ENCODE measurements at regions not wholly inside any gene's neighbourhood (a gene's known extent, or its start where the extent isn't known, plus 50 kb on each side); places are given as distances from the start of the nearest gene placed in this dataset.
A peak's percentile ranks its signal among the peaks of the same experiment; 100 is the strongest.
"Not testable (repeated sequence)": the region's sequence is repeated elsewhere in the genome, so short reads cannot be mapped to it uniquely, and the experiment has no call there.

DNA sequence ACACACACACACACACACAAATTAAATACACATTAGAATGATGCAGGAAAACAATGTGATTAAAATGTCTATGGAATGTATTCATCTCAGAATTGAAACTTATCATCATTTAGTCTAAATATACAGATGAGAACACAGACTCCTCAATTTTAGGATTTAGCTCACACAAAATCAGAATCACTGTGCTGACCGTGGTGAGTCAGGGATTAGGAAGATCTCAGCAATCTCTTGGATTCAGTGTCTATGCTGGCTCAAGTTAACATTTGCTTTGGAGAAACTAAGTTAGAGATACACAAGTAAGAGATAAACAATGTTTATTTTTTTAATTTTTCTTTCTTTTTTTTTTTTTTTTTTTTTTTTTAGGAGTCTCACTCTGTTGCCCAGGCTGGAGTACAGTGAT is 323.6 kb downstream of the KLF12 start:
- Histone ChIP-seq H3K36me3 (ENCODE audit: insufficient read depth, low read length) (no peaks in the 10 kb centered on the region), H3K9ac (ENCODE audit: insufficient read length) (no peak overlapping the region), H3K27ac (no peak overlapping the region), H3K4me3 (no peak overlapping the region), H3K9me3 (ENCODE audit: low read depth, low read length) (no peaks in the 10 kb centered on the region)
- no peak for TF ChIP-seq POLR2AphosphoS5 (IDR thresholded peaks at IDR 0.05; ENCODE audit: borderline replicate concordance, low read depth, low read length)
- no peak for TF ChIP-seq FOXP2 (optimal IDR thresholded peaks at IDR 0.05; ENCODE audit: control extremely low read depth, extremely low read length, insufficient read depth)
- DNase-seq (ENCODE audit: low read depth, low spot score): no peak

DNA sequence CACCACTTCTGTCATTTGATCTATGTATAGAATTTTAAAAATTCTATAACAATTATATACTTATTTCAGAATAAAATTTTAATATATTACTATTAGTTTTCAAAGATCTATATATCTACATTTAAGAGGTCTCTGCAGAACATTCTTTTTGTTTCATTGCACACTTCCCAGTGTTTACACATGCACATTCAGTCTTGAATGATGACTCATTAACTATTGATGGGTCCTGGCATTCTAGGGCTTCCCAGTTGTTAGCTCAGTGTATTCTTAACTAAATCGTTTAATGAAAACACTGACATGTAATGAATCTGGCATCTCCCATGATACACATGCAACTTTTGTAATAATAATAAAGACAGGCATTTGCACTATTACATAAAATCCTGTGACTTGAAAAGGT is 324.6 kb downstream of the KLF12 start:
- no peak overlapping the region for H3K27ac ChIP-seq
- no peak for DNase-seq (ENCODE audit: low read depth, low spot score)
- TF ChIP-seq EZH2 (IDR thresholded peaks at IDR 0.05) (no peak), POLR2AphosphoS5 (IDR thresholded peaks at IDR 0.05; ENCODE audit: borderline replicate concordance, low read depth, low read length) (no peak), FOXP2 (optimal IDR thresholded peaks at IDR 0.05; ENCODE audit: control extremely low read depth, extremely low read length, insufficient read depth) (no peak)
- no peaks in the 10 kb centered on the region for H3K9me3 ChIP-seq (ENCODE audit: low read depth, low read length)
- no peak overlapping the region for H3K9ac ChIP-seq (ENCODE audit: insufficient read length)
- H3K36me3 ChIP-seq (ENCODE audit: insufficient read depth, low read length): no peaks in the 10 kb centered on the region
- no peak overlapping the region for H3K4me3 ChIP-seq

DNA sequence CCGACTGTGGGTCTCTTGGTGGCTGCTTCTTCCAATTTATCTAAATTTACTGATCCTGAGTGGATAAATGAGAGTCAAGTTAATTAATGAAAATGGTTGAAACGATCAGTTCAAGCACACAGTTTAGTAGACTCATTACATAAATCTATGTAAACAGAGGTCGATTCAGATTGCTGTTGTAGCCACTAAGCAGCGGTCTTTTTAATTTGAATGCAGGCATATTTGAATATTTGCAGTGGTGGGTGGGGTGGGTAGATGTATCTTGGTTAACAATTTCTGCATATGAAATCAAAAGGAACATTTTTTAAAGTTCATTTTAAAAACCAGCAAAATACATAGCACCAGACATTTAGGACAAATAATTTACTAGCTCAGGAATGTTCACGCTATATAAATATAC is 325.9 kb downstream of the KLF12 start:
- no peak for DNase-seq (ENCODE audit: low read depth, low spot score)
- no peak for TF ChIP-seq POLR2AphosphoS5 (IDR thresholded peaks at IDR 0.05; ENCODE audit: borderline replicate concordance, low read depth, low read length)
- no peak for TF ChIP-seq EZH2 (IDR thresholded peaks at IDR 0.05)
- no peak for TF ChIP-seq FOXP2 (optimal IDR thresholded peaks at IDR 0.05; ENCODE audit: control extremely low read depth, extremely low read length, insufficient read depth)
- Histone ChIP-seq H3K36me3 (ENCODE audit: insufficient read depth, low read length) (no peaks in the 10 kb centered on the region), H3K9me3 (ENCODE audit: low read depth, low read length) (no peaks in the 10 kb centered on the region), H3K9ac (ENCODE audit: insufficient read length) (peak overlapping the region; percentile 17), H3K27ac (peak overlapping the region; percentile 67; the same call in 1 of the 2 replicates), H3K4me3 (no peak overlapping the region)

DNA sequence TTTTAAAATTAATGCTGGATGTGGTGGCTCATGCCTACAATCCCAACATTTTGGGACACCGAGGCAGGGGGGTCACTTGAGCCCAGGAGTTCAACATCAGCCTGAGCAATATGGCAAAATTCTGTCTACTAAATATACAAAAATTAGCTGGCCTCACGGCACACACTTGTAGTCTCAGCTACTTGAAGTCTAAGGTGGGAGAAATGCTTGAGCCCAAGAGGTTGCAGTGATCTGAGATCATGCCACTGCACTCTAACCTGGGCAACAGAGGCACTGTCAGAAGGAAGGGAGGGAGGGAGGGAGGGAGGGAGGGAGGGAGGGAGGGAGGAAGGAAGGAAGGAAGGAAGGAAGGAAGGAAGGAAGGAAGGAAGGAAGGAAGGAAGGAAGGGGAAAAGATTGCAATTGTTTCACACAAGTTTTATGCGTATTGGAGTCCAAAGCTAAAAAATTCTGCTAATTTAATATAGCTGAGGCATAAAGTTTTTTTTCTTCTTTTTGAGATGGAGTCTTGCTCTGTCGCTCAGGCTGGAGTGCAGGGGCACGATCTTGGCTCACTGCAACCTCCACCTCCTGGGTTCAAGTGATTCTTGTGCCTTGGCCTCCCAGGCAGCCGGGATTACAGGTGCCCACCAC is 328.8 kb downstream of the KLF12 start:
- H3K4me3 ChIP-seq: peak overlapping the region; percentile 38; the same call in 1 of the 2 replicates
- not testable (repeated sequence) for H3K9me3 ChIP-seq (ENCODE audit: low read depth, low read length); H3K36me3 ChIP-seq (ENCODE audit: insufficient read depth, low read length)
- H3K27ac ChIP-seq: peak overlapping the region; percentile 92
- peak; percentile 52 for DNase-seq (ENCODE audit: low read depth, low spot score)
- peak overlapping the region; percentile 29 for H3K9ac ChIP-seq (ENCODE audit: insufficient read length)
- peak; percentile 50; the same call in 1 of the 2 replicates for TF ChIP-seq POLR2AphosphoS5 (IDR thresholded peaks at IDR 0.05; ENCODE audit: borderline replicate concordance, low read depth, low read length)

DNA sequence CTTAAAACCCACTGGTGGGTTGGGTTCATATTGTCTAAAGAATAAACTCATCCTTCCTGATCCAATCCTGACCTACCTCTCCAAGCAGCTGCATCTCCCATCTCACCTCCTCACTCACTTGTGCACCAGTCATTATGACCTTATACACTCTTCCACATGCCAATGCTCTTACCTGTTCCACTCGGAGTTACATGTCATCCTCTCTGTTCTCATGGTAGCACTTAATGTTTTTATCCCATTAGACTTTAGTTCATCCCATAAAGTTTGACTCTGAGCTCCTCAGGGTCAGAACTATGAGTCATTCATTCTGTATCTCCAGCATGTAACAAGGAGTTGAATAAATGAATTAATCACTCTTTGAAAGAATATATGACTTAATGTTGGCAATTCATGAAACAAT is 330.2 kb downstream of the KLF12 start:
- no peak for TF ChIP-seq POLR2AphosphoS5 (IDR thresholded peaks at IDR 0.05; ENCODE audit: borderline replicate concordance, low read depth, low read length)
- no peak for TF ChIP-seq FOXP2 (optimal IDR thresholded peaks at IDR 0.05; ENCODE audit: control extremely low read depth, extremely low read length, insufficient read depth)
- no peak for TF ChIP-seq EZH2 (IDR thresholded peaks at IDR 0.05)
- Histone ChIP-seq H3K27ac (peak overlapping the region; percentile 92), H3K4me3 (no peak overlapping the region), H3K9me3 (ENCODE audit: low read depth, low read length) (no peaks in the 10 kb centered on the region), H3K9ac (ENCODE audit: insufficient read length) (no peak overlapping the region), H3K36me3 (ENCODE audit: insufficient read depth, low read length) (no peaks in the 10 kb centered on the region; the same call in 1 of the 2 replicates)
- DNase-seq (ENCODE audit: low read depth, low spot score): no peak

DNA sequence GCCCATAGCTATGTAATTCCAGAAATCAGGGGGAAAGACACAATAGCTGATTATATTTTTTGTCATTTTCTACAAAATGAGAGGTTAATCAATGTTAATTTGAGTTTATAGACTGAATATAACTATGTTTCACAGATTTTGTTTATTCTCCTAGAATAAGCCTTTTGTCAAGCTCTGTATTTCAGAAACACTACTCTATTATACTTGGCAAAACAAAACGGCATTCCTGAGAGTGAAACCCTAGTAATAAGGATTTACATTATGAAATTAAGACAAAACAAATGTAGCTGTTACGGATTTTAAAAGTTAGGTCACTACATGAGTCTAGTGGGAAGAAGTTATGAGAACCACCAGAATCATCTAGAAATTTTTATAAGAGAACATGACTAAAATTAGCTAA is 334.2 kb downstream of the KLF12 start:
- DNase-seq (ENCODE audit: low read depth, low spot score): no peak
- no peak for TF ChIP-seq POLR2AphosphoS5 (IDR thresholded peaks at IDR 0.05; ENCODE audit: borderline replicate concordance, low read depth, low read length)
- TF ChIP-seq EZH2 (IDR thresholded peaks at IDR 0.05): no peak
- TF ChIP-seq FOXP2 (optimal IDR thresholded peaks at IDR 0.05; ENCODE audit: control extremely low read depth, extremely low read length, insufficient read depth): no peak
- no peak overlapping the region for H3K4me3 ChIP-seq
- 0 out of 2 replicates have a peak overlapping the region, but pooled peaks have one; percentile 30 for H3K27ac ChIP-seq
- no peaks in the 10 kb centered on the region; the same call in 1 of the 2 replicates for H3K36me3 ChIP-seq (ENCODE audit: insufficient read depth, low read length)
- H3K9me3 ChIP-seq (ENCODE audit: low read depth, low read length): no peaks in the 10 kb centered on the region
- no peak overlapping the region for H3K9ac ChIP-seq (ENCODE audit: insufficient read length)

DNA sequence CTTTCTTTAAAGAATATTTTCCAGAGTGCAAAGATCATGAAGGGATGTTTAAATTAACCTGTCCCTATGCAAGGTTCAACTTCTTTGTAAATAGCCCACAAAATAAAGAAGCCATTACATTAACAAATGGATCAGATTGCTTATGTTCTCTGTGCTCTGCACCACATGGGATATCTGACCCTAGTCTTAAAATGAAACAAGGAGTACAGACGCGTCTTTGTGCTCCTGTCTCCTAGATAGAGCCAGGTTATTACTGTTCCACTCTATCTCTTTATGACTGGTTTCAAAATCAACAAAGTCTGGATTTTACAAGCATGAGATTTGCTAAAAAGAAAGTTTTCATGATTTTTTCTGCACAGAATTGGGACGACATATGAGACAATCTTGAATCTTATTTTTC is 339.4 kb downstream of the KLF12 start:
- Histone ChIP-seq H3K4me3 (no peak overlapping the region), H3K36me3 (ENCODE audit: insufficient read depth, low read length) (no peaks in the 10 kb centered on the region; the same call in 1 of the 2 replicates), H3K27ac (no peak overlapping the region), H3K9me3 (ENCODE audit: low read depth, low read length) (no peaks in the 10 kb centered on the region; the same call in 1 of the 2 replicates), H3K9ac (ENCODE audit: insufficient read length) (no peak overlapping the region)
- no peak for DNase-seq (ENCODE audit: low read depth, low spot score)
- TF ChIP-seq POLR2AphosphoS5 (IDR thresholded peaks at IDR 0.05; ENCODE audit: borderline replicate concordance, low read depth, low read length) (no peak), FOXP2 (optimal IDR thresholded peaks at IDR 0.05; ENCODE audit: control extremely low read depth, extremely low read length, insufficient read depth) (no peak), EZH2 (IDR thresholded peaks at IDR 0.05) (no peak)

DNA sequence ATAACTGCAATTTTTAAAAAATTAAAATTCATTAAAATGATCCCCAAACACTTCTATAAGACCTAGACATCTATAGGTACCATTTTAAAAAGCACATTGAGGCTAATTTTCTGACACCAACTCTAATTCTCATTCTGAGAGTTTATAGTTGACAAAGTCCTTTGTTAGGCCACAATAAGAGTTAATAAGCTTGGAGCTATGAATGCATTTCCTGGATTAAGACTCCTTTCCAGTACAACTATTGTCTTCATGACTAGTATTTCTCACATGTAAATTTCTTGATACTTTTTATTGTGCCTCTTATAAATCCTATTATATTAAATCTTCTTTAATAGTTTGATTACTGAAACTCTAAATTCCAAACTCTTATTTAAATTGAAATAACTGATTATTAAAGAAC is 340.8 kb downstream of the KLF12 start:
- Histone ChIP-seq H3K9ac (ENCODE audit: insufficient read length) (no peak overlapping the region), H3K27ac (no peak overlapping the region), H3K9me3 (ENCODE audit: low read depth, low read length) (no peaks in the 10 kb centered on the region; the same call in 1 of the 2 replicates), H3K4me3 (no peak overlapping the region), H3K36me3 (ENCODE audit: insufficient read depth, low read length) (no peaks in the 10 kb centered on the region; the same call in 1 of the 2 replicates)
- no peak for TF ChIP-seq FOXP2 (optimal IDR thresholded peaks at IDR 0.05; ENCODE audit: control extremely low read depth, extremely low read length, insufficient read depth)
- TF ChIP-seq EZH2 (IDR thresholded peaks at IDR 0.05): no peak
- TF ChIP-seq POLR2AphosphoS5 (IDR thresholded peaks at IDR 0.05; ENCODE audit: borderline replicate concordance, low read depth, low read length): no peak
- DNase-seq (ENCODE audit: low read depth, low spot score): no peak

DNA sequence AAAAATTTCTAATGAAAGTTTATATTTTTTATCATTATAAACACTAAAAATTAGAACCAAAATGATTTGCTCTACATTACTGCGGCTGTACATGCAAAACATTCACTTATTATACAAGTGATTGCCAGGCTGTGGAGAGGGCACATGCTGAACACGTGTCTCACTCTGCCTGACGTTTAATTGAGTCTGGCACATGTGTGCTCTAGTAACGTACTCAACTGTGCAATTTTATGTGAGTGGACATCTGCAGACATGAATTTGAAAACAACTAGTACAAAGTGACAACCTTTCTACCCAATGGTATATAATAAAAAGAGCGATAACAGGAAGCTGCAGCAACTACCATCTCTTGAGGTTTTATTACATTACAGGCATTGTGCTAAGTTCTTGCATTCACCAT is 341.4 kb downstream of the KLF12 start:
- Histone ChIP-seq H3K9ac (ENCODE audit: insufficient read length) (no peak overlapping the region), H3K9me3 (ENCODE audit: low read depth, low read length) (no peaks in the 10 kb centered on the region; the same call in 1 of the 2 replicates), H3K4me3 (no peak overlapping the region), H3K27ac (no peak overlapping the region), H3K36me3 (ENCODE audit: insufficient read depth, low read length) (no peaks in the 10 kb centered on the region; the same call in 1 of the 2 replicates)
- TF ChIP-seq FOXP2 (optimal IDR thresholded peaks at IDR 0.05; ENCODE audit: control extremely low read depth, extremely low read length, insufficient read depth): no peak
- TF ChIP-seq EZH2 (IDR thresholded peaks at IDR 0.05): no peak
- no peak for TF ChIP-seq POLR2AphosphoS5 (IDR thresholded peaks at IDR 0.05; ENCODE audit: borderline replicate concordance, low read depth, low read length)
- no peak for DNase-seq (ENCODE audit: low read depth, low spot score)

Data from SK-N-MC (cell line).